ENCODE measurements at regions not wholly inside any gene's neighbourhood (a gene's known extent, or its start where the extent isn't known, plus 50 kb on each side); places are given as distances from the start of the nearest gene placed in this dataset.

DNA sequence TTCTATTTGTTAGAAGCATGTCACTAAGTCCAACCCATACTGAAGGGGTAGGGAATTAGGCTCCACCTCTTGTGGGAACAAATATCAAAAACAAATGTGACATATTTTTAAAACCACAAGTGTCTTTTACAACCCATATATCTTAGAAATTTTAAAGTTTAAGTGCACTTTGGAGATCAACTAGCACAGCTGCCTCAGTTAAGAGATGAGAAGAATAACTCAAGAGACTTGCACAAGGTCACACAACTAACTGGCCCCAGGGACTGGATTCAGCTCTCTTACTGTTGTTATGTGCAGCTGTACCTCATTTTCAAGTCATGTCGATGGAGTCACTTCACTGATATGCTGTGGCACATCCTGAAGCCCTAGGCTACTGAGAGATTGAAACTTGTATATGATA is 102.9 kb upstream of the BMP2 start:
- no CpG with 5 or more reads among the region's 1 CpG for WGBS (ENCODE audit: insufficient coverage)
- Mint-ChIP-seq H3K27ac (no peak overlapping the region), H3K4me3 (no peak overlapping the region), H3K27me3 (ENCODE audit: low read depth in 3 of 3) (peaks cover 3 to 16% (median 4%) of the 10 kb centered on the region in 3 donors), H3K36me3 (no peaks in the 10 kb centered on the region), H3K4me1 (no peaks in the 10 kb centered on the region), H3K9me3 (peaks cover 2 to 11% (median 4%) of the 10 kb centered on the region in 7 donors)
- no peak overlapping the region for H3K27ac ChIP-seq (ENCODE audit: low read depth in 1 of 2, low read length in 2 of 2)
- no peaks in the 10 kb centered on the region for H3K79me2 ChIP-seq (ENCODE audit: insufficient read depth, low read length)
- H3K4me1 ChIP-seq (ENCODE audit: control insufficient read depth in 1 of 2, insufficient read depth in 2 of 2, low read length in 2 of 2), result no peaks in the 10 kb centered on the region
- H3K36me3 ChIP-seq (replicated peaks in 1 of 2; ENCODE audit: control insufficient read depth in 1 of 2, insufficient read depth in 2 of 2, low read length in 2 of 2), result no peaks in the 10 kb centered on the region
- H3K27me3 ChIP-seq (ENCODE audit: control insufficient read depth in 2 of 2, insufficient read depth in 2 of 2, low read length in 2 of 2), result peaks cover 0 to 7% of the 10 kb centered on the region in 2 donors
- no peak overlapping the region for H3K4me3 ChIP-seq (replicated peaks in 1 of 3; ENCODE audit: low read depth in 2 of 3, low read length in 3 of 3)
- peaks cover 0 to 2% of the 10 kb centered on the region in 2 donors for H3K9me3 ChIP-seq (replicated peaks in 1 of 2; ENCODE audit: control insufficient read depth in 1 of 2, insufficient read depth in 1 of 2, low read length in 2 of 2)
- no peak overlapping the region for H3K9ac ChIP-seq (ENCODE audit: insufficient read depth, low read length, poor library complexity, severe bottlenecking)
- no peak overlapping the region for H2AFZ ChIP-seq (ENCODE audit: insufficient read depth, low read depth, low read length, poor library complexity, severe bottlenecking)
- TF ChIP-seq, protein P1, sequence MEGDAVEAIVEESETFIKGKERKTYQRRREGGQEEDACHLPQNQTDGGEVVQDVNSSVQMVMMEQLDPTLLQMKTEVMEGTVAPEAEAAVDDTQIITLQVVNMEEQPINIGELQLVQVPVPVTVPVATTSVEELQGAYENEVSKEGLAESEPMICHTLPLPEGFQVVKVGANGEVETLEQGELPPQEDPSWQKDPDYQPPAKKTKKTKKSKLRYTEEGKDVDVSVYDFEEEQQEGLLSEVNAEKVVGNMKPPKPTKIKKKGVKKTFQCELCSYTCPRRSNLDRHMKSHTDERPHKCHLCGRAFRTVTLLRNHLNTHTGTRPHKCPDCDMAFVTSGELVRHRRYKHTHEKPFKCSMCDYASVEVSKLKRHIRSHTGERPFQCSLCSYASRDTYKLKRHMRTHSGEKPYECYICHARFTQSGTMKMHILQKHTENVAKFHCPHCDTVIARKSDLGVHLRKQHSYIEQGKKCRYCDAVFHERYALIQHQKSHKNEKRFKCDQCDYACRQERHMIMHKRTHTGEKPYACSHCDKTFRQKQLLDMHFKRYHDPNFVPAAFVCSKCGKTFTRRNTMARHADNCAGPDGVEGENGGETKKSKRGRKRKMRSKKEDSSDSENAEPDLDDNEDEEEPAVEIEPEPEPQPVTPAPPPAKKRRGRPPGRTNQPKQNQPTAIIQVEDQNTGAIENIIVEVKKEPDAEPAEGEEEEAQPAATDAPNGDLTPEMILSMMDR (IDR thresholded peaks at IDR 0.05), result no peak
- intact Hi-C loops (cut with micrococcal nuclease), result no loop called here
- no peaks in the 10 kb centered on the region for H4K20me1 ChIP-seq (ENCODE audit: insufficient read depth, low read length)
- no peak overlapping the region for H3K4me2 ChIP-seq (replicated peaks; ENCODE audit: extremely low read depth, low read length, poor library complexity, severe bottlenecking)
- no peak for DNase-seq

GRCh38 chr20:6663751-6664388 is 103.6 kb upstream of the BMP2 start:
- H3K27ac Mint-ChIP-seq, result no peak overlapping the region
- no peaks in the 10 kb centered on the region for H3K36me3 ChIP-seq (replicated peaks in 1 of 2; ENCODE audit: control insufficient read depth in 1 of 2, insufficient read depth in 2 of 2, low read length in 2 of 2)
- peaks cover 3 to 16% (median 4%) of the 10 kb centered on the region in 3 donors for H3K27me3 Mint-ChIP-seq (ENCODE audit: low read depth in 3 of 3)
- H3K4me3 ChIP-seq (replicated peaks in 1 of 3; ENCODE audit: low read depth in 2 of 3, low read length in 3 of 3), result no peak overlapping the region
- H3K27ac ChIP-seq (ENCODE audit: low read depth in 1 of 2, low read length in 2 of 2), result no peak overlapping the region
- H3K36me3 Mint-ChIP-seq, result no peaks in the 10 kb centered on the region
- H3K9me3 ChIP-seq (replicated peaks in 1 of 2; ENCODE audit: control insufficient read depth in 1 of 2, insufficient read depth in 1 of 2, low read length in 2 of 2), result peaks cover 0 to 2% of the 10 kb centered on the region in 2 donors
- WGBS (ENCODE audit: insufficient coverage), result 97% methylated on average over 4 of the region's 6 CpGs
- no peak for DNase-seq
- H3K9me3 Mint-ChIP-seq, result peaks cover 2 to 11% (median 4%) of the 10 kb centered on the region in 7 donors
- no peaks in the 10 kb centered on the region for H3K4me1 Mint-ChIP-seq
- TF ChIP-seq, protein P1 (IDR thresholded peaks at IDR 0.05), result no peak
- H4K20me1 ChIP-seq (ENCODE audit: insufficient read depth, low read length), result no peaks in the 10 kb centered on the region
- no peak overlapping the region for H3K9ac ChIP-seq (ENCODE audit: insufficient read depth, low read length, poor library complexity, severe bottlenecking)
- H3K4me1 ChIP-seq (ENCODE audit: control insufficient read depth in 1 of 2, insufficient read depth in 2 of 2, low read length in 2 of 2), result no peaks in the 10 kb centered on the region
- no peak overlapping the region for H2AFZ ChIP-seq (ENCODE audit: insufficient read depth, low read depth, low read length, poor library complexity, severe bottlenecking)
- intact Hi-C loops (cut with micrococcal nuclease), result no loop called here
- no peak overlapping the region for H3K4me2 ChIP-seq (replicated peaks; ENCODE audit: extremely low read depth, low read length, poor library complexity, severe bottlenecking)
- H3K27me3 ChIP-seq (ENCODE audit: control insufficient read depth in 2 of 2, insufficient read depth in 2 of 2, low read length in 2 of 2), result peaks cover 0 to 7% of the 10 kb centered on the region in 2 donors
- no peak overlapping the region for H3K4me3 Mint-ChIP-seq
- H3K79me2 ChIP-seq (ENCODE audit: insufficient read depth, low read length), result no peaks in the 10 kb centered on the region

Data from CD14-positive monocyte (primary cell).